ENCODE measurements at regions not wholly inside any gene's neighbourhood (a gene's known extent, or its start where the extent isn't known, plus 50 kb on each side); places are given as distances from the start of the nearest gene placed in this dataset.

DNA sequence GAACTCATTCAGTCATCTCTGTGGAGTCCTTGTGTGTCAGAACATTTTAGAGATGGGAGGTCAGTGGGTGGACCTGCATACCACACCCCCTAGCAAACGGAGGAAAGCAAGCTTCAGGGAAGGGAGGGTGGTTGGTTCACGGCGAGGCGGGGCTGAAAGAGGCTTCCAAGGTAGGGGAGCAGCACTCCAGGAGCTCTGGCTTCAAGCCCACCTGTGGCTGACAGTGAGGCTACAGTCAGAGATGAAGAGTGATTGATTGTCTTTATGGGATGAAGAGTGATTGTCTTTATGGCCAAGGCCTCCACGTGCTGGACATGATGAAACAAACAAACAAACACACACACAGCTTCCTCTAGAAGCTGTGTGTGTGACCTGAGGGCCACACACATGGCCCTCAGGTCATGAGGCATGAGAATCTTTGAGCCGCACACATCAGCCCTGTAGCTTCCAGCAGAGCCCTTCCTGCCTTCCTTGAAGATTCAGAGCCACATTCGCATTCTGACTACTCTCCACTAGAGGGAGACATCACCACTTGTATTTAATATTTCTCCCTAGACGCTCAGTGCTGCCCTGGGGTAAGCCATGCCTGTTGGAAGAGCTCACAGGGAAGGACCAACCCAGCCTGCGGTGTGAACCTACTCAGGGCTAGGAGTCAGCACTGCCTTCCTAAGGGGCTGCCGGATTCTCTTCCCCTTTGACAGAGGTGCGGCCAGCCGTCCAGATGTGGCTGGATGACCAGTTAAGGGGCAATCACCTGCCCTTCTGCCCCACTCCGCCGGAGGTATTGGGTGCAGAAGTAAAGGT is 54.4 kb upstream of the KCNA1 start:
- TF ChIP-seq, protein P1, sequence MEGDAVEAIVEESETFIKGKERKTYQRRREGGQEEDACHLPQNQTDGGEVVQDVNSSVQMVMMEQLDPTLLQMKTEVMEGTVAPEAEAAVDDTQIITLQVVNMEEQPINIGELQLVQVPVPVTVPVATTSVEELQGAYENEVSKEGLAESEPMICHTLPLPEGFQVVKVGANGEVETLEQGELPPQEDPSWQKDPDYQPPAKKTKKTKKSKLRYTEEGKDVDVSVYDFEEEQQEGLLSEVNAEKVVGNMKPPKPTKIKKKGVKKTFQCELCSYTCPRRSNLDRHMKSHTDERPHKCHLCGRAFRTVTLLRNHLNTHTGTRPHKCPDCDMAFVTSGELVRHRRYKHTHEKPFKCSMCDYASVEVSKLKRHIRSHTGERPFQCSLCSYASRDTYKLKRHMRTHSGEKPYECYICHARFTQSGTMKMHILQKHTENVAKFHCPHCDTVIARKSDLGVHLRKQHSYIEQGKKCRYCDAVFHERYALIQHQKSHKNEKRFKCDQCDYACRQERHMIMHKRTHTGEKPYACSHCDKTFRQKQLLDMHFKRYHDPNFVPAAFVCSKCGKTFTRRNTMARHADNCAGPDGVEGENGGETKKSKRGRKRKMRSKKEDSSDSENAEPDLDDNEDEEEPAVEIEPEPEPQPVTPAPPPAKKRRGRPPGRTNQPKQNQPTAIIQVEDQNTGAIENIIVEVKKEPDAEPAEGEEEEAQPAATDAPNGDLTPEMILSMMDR (IDR thresholded peaks at IDR 0.05), result peak; percentile 91
- no peak for TF ChIP-seq ZFX (IDR thresholded peaks at IDR 0.05; ENCODE audit: borderline replicate concordance)

All from 22Rv1 (cell line).